Right lobe of liver (tissue), 4 donors: ENCODE measurements at regions not wholly inside any gene's neighbourhood (a gene's known extent, or its start where the extent isn't known, plus 50 kb on each side); places are given as distances from the start of the nearest gene placed in this dataset.

Experiments used
- POLR2A ChIP-seq: fragments of 450-650 bp; IDR thresholded peaks from one replicate; pipeline ENCODE4 v1.6.1; 2017; ENCODE audit warnings: antibody characterized with exemption, mild to moderate bottlenecking
- TF ChIP-seq, protein P1 (sequence below), 4 donors: fragments of 200-600 bp in 3 of 4; fragments of 450-650 bp in 1 of 4; IDR thresholded peaks; one replicate each; pipeline versions ENCODE4 v1.5.1 to v1.8.0; 2016 to 2022; ENCODE audit warnings: antibody characterized with exemption in 4 of 4, mild to moderate bottlenecking in 2 of 4
- donor health status: DM: no; HTN: no; CAD: no.
- donor health status: DM: no; HTN: no; CAD: no.
- donor health status: DM: no; HTN: yes; CAD: no.

DNA sequence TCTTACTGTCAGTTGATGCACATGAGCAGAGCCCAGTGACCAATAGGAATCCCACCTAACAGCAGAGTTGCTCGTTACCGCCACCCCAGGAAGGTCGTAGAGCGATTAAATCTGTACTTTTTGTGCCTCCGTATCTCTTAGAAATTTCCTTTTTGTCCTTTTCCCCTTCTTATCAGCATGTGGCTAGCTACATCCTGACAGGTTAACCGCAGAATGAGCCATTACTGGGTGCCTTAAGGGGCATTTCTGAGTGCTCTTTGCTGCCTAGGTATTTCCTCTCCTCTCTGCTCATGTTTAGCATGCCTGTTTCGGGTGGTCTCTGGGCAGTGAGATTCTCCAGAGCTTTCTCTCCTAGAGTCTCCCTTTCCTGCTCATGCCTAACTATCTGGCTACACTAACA lies 530.5 kb downstream of the FAM133A start:
- no peak for TF ChIP-seq POLR2A
- TF ChIP-seq, protein P1, sequence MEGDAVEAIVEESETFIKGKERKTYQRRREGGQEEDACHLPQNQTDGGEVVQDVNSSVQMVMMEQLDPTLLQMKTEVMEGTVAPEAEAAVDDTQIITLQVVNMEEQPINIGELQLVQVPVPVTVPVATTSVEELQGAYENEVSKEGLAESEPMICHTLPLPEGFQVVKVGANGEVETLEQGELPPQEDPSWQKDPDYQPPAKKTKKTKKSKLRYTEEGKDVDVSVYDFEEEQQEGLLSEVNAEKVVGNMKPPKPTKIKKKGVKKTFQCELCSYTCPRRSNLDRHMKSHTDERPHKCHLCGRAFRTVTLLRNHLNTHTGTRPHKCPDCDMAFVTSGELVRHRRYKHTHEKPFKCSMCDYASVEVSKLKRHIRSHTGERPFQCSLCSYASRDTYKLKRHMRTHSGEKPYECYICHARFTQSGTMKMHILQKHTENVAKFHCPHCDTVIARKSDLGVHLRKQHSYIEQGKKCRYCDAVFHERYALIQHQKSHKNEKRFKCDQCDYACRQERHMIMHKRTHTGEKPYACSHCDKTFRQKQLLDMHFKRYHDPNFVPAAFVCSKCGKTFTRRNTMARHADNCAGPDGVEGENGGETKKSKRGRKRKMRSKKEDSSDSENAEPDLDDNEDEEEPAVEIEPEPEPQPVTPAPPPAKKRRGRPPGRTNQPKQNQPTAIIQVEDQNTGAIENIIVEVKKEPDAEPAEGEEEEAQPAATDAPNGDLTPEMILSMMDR (IDR thresholded peaks at IDR 0.05) = no peak
